Aorta (tissue), 5 donors: ENCODE measurements at regions not wholly inside any gene's neighbourhood (a gene's known extent, or its start where the extent isn't known, plus 50 kb on each side); places are given as distances from the start of the nearest gene placed in this dataset.
"Not testable (repeated sequence)": the region's sequence is repeated elsewhere in the genome, so short reads cannot be mapped to it uniquely, and the experiment has no call there.

Experiments
- ATAC-seq: fragments of 200-7000 bp; cut with Tn5 transposase; one replicate; pipeline ENCODE4 v1.9.1; 2022; ENCODE audit warnings: moderate library complexity; ENCODE audit not compliant: low FRiP score
- DNase-seq, 2 donors: peaks; one replicate each; pipeline ENCODE4 v3.0.0-alpha.2; 2020
- H3K27ac ChIP-seq, 2 donors: one replicate each; pipeline ENCODE4 v1.5.1; 2013; ENCODE audit warnings: low read length in 2 of 2, mild to moderate bottlenecking in 2 of 2, moderate library complexity in 2 of 2, control low read depth in 1 of 2, inconsistent platforms in 1 of 2, low read depth in 1 of 2
- H3K27me3 ChIP-seq, 2 donors: one replicate each; pipeline ENCODE4 v1.6.1; 2013; ENCODE audit warnings: control low read depth in 1 of 2, low read length in 1 of 2, mild to moderate bottlenecking in 1 of 2, moderate library complexity in 1 of 2; ENCODE audit not compliant: insufficient read depth in 2 of 2, control insufficient read depth in 1 of 2
- H3K36me3 ChIP-seq, 2 donors: one replicate each; pipeline ENCODE4 v1.6.1; 2013; ENCODE audit warnings: control low read depth in 1 of 2, low read length in 1 of 2, mild to moderate bottlenecking in 1 of 2; ENCODE audit not compliant: insufficient read depth in 2 of 2, control insufficient read depth in 1 of 2
- H3K4me1 ChIP-seq, 2 donors: one replicate each; pipeline ENCODE4 v1.6.1; 2013; ENCODE audit warnings: low read length in 2 of 2, control low read depth in 1 of 2, mild to moderate bottlenecking in 1 of 2, moderate library complexity in 1 of 2; ENCODE audit not compliant: insufficient read depth in 2 of 2, control insufficient read depth in 1 of 2
- H3K4me3 ChIP-seq, 2 donors: one replicate each; pipeline ENCODE4 v1.5.1; 2013; ENCODE audit warnings: low read length in 2 of 2, control low read depth in 1 of 2, mild to moderate bottlenecking in 1 of 2
- H3K9me3 ChIP-seq: one replicate; pipeline ENCODE4 v1.6.1; 2013; ENCODE audit warnings: mild to moderate bottlenecking, low read length; ENCODE audit not compliant: control insufficient read depth
- WGBS, 2 donors: extraction: QIAGEN DNeasy Blood & Tissue Kit; methylation state at CpG; one replicate each; pipeline ENCODE4 v1.1.7; 2013; 5-methylcytosine and 5-hydroxymethylcytosine counted together
- intact Hi-C, 2 donors: fragments of 100-400 bp; cut with DNase I; formaldehyde crosslinking; loops; one replicate each; pipeline versions ENCODE4 v1.14.2 to v1.15.0; 2022
- donor health status: healthy with polysubstance abuse.
- donor health status: Bipolar disorder and iron deficiency.
- donor health status: DM: no; HTN: no; CAD: no.
- donor health status: DM: no; HTN: no; CAD: no.
- donor health status: DM: yes; HTN: yes; CAD: no.

- no peak for ATAC-seq
- H3K4me1 ChIP-seq, result no peaks in the 10 kb centered on the region
- H3K27ac ChIP-seq, result no peak overlapping the region
- no peak overlapping the region for H3K4me3 ChIP-seq
- intact Hi-C loops, result no loop called here
- DNase-seq, result no peak
- no peaks in the 10 kb centered on the region for H3K36me3 ChIP-seq
- H3K27me3 ChIP-seq, result no peaks in the 10 kb centered on the region
- no peaks in the 10 kb centered on the region for H3K9me3 ChIP-seq
These were observed 102.1 kb downstream of the SHCBP1 start for GRCh38 chr16:46519063-46519462.

DNA sequence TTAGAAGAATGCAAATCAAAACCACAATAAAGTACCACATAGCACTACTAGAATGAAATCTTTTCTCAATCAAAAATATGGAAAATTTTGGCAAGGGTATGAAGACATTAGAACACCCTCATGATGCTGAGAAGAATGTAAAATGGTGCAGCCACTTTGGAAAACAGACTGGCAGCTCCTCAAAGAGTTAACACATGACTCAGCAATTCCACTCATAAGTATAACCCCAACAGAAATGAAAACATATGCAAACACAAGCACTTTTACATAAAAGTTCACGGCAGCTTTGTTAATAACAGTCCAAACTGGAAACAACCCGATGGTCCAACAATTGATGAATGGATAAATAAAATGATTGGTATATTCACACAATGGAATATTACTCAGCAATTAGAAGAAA, 124.5 kb downstream of the SHCBP1 start:
- Histone ChIP-seq H3K27ac (no peak overlapping the region), H3K36me3 (no peaks in the 10 kb centered on the region), H3K27me3 (no peaks in the 10 kb centered on the region), H3K4me3 (no peak overlapping the region), H3K9me3 (no peaks in the 10 kb centered on the region), H3K4me1 (no peaks in the 10 kb centered on the region)
- intact Hi-C loops, result no loop called here
- DNase-seq, result no peak
- 67 to 80% methylated on average over 2 of the region's 2 CpGs for WGBS, 2 donors
- no peak for ATAC-seq

DNA sequence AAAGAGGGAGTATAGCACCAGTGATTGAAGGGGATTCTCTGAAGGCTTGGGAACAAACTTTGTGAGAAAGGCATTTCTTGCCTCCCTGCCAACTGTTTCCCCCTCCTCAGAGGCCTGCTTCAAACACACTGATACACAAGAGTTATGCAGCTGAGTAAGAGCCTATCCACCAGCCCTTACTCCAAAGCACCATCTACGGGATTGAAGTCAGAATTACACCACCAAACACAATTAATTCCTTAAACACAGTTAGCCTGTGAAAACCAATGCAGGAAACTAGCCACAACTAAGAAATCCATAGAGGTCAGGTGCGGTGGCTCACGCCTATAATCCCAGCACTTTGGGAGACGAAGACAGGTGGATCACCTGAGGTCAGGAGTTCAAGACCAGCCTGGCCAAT, 138.3 kb downstream of the SHCBP1 start:
- no peaks in the 10 kb centered on the region for H3K36me3 ChIP-seq
- intact Hi-C loops, result no loop called here
- H3K4me3 ChIP-seq, result no peak overlapping the region
- H3K9me3 ChIP-seq, result no peaks in the 10 kb centered on the region
- no peak for ATAC-seq
- 31 to 33% methylated on average over 4 of the region's 4 CpGs for WGBS, 2 donors
- no peaks in the 10 kb centered on the region for H3K4me1 ChIP-seq
- no peak for DNase-seq
- no peaks in the 10 kb centered on the region for H3K27me3 ChIP-seq
- H3K27ac ChIP-seq, result no peak overlapping the region

- no peaks in the 10 kb centered on the region for H3K9me3 ChIP-seq
- intact Hi-C loops, result no loop called here
- ATAC-seq, result no peak
- no peaks in the 10 kb centered on the region for H3K4me1 ChIP-seq
- no peak for DNase-seq
- no peaks in the 10 kb centered on the region for H3K36me3 ChIP-seq
- no peak overlapping the region for H3K4me3 ChIP-seq
- H3K27me3 ChIP-seq, result no peaks in the 10 kb centered on the region
- H3K27ac ChIP-seq, result no peak overlapping the region
- 73 to 74% methylated on average over 15 of the region's 15 CpGs for WGBS, 2 donors
These were observed 154.9 kb downstream of the SHCBP1 start for GRCh38 chr16:46466239-46466638.

DNA sequence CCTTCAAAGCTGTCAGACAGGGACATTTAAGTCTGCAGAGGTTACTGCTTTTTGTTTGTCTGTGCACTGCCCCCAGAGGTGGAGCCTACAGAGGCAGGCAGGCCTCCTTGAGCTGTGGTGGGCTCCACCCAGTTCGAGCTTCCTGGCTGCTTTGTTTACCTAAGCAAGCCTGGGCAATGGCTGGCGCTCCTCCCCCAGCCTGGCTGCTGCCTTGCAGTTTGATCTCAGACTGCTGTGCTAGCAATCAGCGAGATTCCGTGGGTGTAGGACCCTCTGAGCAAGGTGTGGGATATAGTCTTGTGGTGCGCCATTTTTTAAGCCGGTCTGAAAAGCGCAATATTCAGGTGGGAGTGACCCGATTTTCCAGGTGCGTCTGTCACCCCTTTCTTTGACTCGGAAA, 166.4 kb downstream of the SHCBP1 start:
- intact Hi-C loops, H3K4me3 ChIP-seq, H3K27ac ChIP-seq, H3K4me1 ChIP-seq, H3K27me3 ChIP-seq, H3K36me3 ChIP-seq, ATAC-seq, DNase-seq, H3K9me3 ChIP-seq: not testable (repeated sequence)
- whole genome bisulfite sequencing, 2 donors, result 47 to 59% methylated on average over 9 to 10 of the region's 10 CpGs

GRCh38 chr16:46428108-46429061, 192.8 kb downstream of the SHCBP1 start:
- Histone ChIP-seq H3K4me1 (no peaks in the 10 kb centered on the region), H3K27ac (no peak overlapping the region), H3K9me3 (no peaks in the 10 kb centered on the region), H3K4me3 (no peak overlapping the region), H3K36me3 (no peaks in the 10 kb centered on the region), H3K27me3 (peaks cover 0 to 3% of the 10 kb centered on the region in 2 donors)
- 17 to 26% methylated on average over 81 of the region's 81 CpGs for WGBS, 2 donors
- no peak for ATAC-seq
- peak; percentile 10 to 58 for DNase-seq
- intact Hi-C loops, result no loop called here

GRCh38 chr16:46427340-46428107, 193.7 kb downstream of the SHCBP1 start:
- WGBS, 2 donors, result 31 to 39% methylated on average over 48 of the region's 48 CpGs
- intact Hi-C loops, result no loop called here
- Histone ChIP-seq H3K27ac (no peak overlapping the region), H3K4me1 (no peaks in the 10 kb centered on the region), H3K27me3 (peaks cover 0 to 3% of the 10 kb centered on the region in 2 donors), H3K4me3 (no peak overlapping the region), H3K9me3 (no peaks in the 10 kb centered on the region), H3K36me3 (no peaks in the 10 kb centered on the region)
- peak; percentile 14 to 57 for DNase-seq
- ATAC-seq, result no peak

GRCh38 chr16:46426336-46426735, 194.8 kb downstream of the SHCBP1 start:
- no peaks in the 10 kb centered on the region for H3K36me3 ChIP-seq
- DNase-seq (no peak), ATAC-seq (no peak)
- intact Hi-C loops, result no loop called here
- no peak overlapping the region for H3K4me3 ChIP-seq
- no peaks in the 10 kb centered on the region for H3K4me1 ChIP-seq
- WGBS, 2 donors, result 72 to 74% methylated on average over 1 of the region's 1 CpG
- H3K9me3 ChIP-seq, result no peaks in the 10 kb centered on the region
- H3K27me3 ChIP-seq, result peaks cover 0 to 3% of the 10 kb centered on the region in 2 donors
- no peak overlapping the region for H3K27ac ChIP-seq
